ENCODE measurements at regions not wholly inside any gene's neighbourhood (a gene's known extent, or its start where the extent isn't known, plus 50 kb on each side); places are given as distances from the start of the nearest gene placed in this dataset.
"Not testable (repeated sequence)": the region's sequence is repeated elsewhere in the genome, so short reads cannot be mapped to it uniquely, and the experiment has no call there.

DNA sequence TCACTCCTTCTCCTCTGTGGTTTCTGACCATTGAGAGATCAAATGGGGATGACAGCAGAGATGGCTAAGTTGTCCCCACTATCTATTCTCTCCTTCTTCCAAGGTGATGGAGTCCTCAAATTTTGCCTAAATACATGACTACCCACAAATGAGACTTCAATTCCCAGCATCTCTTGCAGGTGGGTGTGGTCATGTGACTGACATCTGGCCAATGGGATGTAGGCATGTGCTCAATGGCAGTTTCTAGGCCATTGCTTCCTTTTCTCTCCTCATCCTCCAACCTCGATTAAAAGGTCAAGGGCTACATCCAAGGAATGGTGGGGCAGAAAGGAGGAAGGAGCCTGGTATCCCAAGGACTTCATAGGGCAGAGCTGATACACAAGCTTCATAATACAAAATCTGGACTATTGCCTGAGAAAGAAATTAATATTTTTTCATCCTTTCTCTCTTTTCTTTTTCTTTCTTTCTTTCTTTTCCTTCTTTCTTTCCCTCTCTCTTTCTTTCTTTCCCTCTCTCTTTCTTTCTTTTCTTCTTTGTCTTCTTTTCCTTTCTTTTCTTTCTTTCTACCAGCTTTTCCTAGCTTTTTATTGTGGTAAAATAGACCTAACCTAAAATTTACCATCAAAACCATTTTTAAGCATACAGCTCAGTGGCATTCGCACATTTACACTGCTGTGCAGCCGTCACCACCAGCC is 100.9 kb upstream of the PRB2 start:
- H3K4me3 ChIP-seq = no peak overlapping the region
- no peak overlapping the region for H3K9ac ChIP-seq (ENCODE audit: insufficient read length)
- no peak for TF ChIP-seq FOXP2 (optimal IDR thresholded peaks at IDR 0.05; ENCODE audit: control extremely low read depth, extremely low read length, insufficient read depth)
- DNase-seq (ENCODE audit: low read depth, low spot score) = no peak
- no peaks in the 10 kb centered on the region for H3K36me3 ChIP-seq (ENCODE audit: insufficient read depth, low read length)
- no peaks in the 10 kb centered on the region for H3K9me3 ChIP-seq (ENCODE audit: low read depth, low read length)
- H3K27ac ChIP-seq = no peak overlapping the region

DNA sequence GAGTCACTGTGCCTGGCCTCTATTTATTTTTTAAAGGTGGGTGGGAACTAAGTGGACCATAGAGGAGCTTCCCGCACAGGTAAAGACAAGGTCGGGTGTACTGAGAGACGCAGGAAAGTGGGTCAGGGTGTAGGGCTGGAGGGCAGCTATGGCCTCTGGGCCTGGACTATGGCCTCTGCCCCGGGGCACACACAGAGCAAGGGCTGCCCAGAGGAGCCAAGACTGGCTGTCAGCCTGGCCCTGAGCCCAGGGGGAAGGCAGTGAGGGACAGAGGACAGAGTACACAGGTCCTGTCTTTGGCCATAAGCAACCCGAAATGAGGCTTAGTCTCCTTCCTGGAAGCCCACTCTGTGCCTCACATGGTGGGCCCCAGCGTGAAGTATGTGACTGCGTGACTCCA is 102.1 kb upstream of the PRB2 start:
- no peaks in the 10 kb centered on the region for H3K36me3 ChIP-seq (ENCODE audit: insufficient read depth, low read length)
- no peaks in the 10 kb centered on the region for H3K9me3 ChIP-seq (ENCODE audit: low read depth, low read length)
- no peak overlapping the region for H3K27ac ChIP-seq
- DNase-seq (ENCODE audit: low read depth, low spot score) = no peak
- TF ChIP-seq EZH2 (IDR thresholded peaks at IDR 0.05) (no peak), POLR2AphosphoS5 (IDR thresholded peaks at IDR 0.05; ENCODE audit: borderline replicate concordance, low read depth, low read length) (no peak), FOXP2 (optimal IDR thresholded peaks at IDR 0.05; ENCODE audit: control extremely low read depth, extremely low read length, insufficient read depth) (no peak)
- no peak overlapping the region for H3K9ac ChIP-seq (ENCODE audit: insufficient read length)
- no peak overlapping the region for H3K4me3 ChIP-seq

DNA sequence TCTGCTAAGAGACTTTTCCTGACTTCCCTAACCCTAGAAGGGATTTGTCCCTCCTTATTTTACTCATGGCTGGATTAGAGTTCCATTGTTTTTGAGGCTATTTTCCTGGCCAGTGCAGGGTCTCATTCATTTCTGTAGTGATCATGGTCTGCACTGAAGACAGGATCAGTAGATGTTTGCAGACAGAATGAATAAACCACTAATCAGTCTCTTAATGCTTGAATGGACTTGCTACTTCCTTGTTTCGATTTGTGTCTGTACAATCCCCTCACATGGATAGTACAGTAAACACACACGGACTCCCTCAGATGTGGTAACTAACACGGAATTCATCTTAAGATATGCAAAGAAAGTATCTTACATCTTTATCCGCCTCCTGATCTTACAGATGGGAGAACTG is 102.6 kb upstream of the PRB2 start:
- no peaks in the 10 kb centered on the region for H3K9me3 ChIP-seq (ENCODE audit: low read depth, low read length)
- no peak overlapping the region for H3K4me3 ChIP-seq
- no peak overlapping the region for H3K9ac ChIP-seq (ENCODE audit: insufficient read length)
- TF ChIP-seq FOXP2 (optimal IDR thresholded peaks at IDR 0.05; ENCODE audit: control extremely low read depth, extremely low read length, insufficient read depth) (no peak), POLR2AphosphoS5 (IDR thresholded peaks at IDR 0.05; ENCODE audit: borderline replicate concordance, low read depth, low read length) (no peak), EZH2 (IDR thresholded peaks at IDR 0.05) (no peak)
- H3K36me3 ChIP-seq (ENCODE audit: insufficient read depth, low read length) = no peaks in the 10 kb centered on the region
- DNase-seq (ENCODE audit: low read depth, low spot score) = no peak
- H3K27ac ChIP-seq = no peak overlapping the region

GRCh38 chr12:11498574-11498973 is 103.2 kb upstream of the PRB2 start:
- H3K27ac ChIP-seq; H3K9ac ChIP-seq (ENCODE audit: insufficient read length); DNase-seq (ENCODE audit: low read depth, low spot score); H3K9me3 ChIP-seq (ENCODE audit: low read depth, low read length); H3K4me3 ChIP-seq; H3K36me3 ChIP-seq (ENCODE audit: insufficient read depth, low read length): not testable (repeated sequence)

DNA sequence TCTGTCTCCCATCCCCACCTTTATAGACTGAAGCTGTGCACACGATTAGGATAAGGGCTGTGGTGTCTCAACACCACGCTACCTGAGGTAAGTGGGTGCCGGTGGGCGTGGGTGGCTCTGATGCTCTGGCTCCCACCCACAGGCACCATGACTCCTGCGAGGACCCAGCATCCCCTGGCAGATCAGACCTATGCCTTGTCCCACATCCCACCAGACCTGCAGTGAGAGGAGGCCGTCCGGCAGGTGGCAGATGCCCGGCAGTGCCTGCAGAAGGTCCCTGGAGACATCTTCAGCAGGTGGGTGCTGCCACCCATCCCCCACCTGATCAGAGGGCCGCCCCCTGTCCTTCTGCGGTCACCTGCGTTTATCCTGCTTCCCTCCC is 104.4 kb upstream of the PRB2 start:
- no peaks in the 10 kb centered on the region for H3K36me3 ChIP-seq (ENCODE audit: insufficient read depth, low read length)
- no peak overlapping the region for H3K4me3 ChIP-seq
- H3K9me3 ChIP-seq (ENCODE audit: low read depth, low read length) = no peaks in the 10 kb centered on the region
- no peak for TF ChIP-seq FOXP2 (optimal IDR thresholded peaks at IDR 0.05; ENCODE audit: control extremely low read depth, extremely low read length, insufficient read depth)
- TF ChIP-seq POLR2AphosphoS5 (IDR thresholded peaks at IDR 0.05; ENCODE audit: borderline replicate concordance, low read depth, low read length) = no peak
- no peak for TF ChIP-seq EZH2 (IDR thresholded peaks at IDR 0.05)
- no peak overlapping the region for H3K27ac ChIP-seq
- DNase-seq (ENCODE audit: low read depth, low spot score) = no peak
- H3K9ac ChIP-seq (ENCODE audit: insufficient read length) = no peak overlapping the region

DNA sequence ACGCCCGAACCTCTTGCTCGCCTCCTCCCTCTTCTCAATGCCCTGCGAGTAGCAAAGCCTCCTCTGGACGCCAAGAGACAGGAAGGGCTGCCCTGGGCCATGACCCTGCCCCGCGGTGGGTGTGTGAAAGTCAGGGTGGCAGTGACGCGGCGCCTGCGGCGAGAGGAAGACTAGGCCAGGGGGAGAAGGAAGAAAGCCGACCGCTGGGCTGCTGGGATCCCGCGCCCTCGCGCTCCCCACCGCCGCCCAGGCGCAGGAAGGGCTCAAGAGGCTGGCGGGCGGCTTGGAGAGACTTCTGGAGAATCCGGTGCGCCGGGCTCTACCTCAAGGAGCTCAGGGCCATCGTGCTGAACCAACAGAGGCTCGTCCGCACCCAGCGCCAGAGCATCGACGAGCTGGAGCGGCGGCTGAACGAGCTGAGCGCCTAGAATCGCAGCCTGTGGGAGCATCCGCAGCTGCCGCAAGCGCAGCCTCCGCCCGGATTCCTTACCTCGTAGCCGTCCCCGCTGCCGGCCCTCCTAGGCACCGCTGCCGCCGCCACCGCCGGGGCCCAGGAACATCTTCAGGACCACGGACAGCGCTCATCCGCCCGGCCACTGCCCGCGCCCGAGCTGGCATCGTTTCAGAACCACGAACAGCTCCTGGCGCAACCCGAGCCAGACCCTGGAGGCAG is 105.0 kb upstream of the PRB2 start:
- H3K9ac ChIP-seq (ENCODE audit: insufficient read length) = no peak overlapping the region
- H3K36me3 ChIP-seq (ENCODE audit: insufficient read depth, low read length) = no peaks in the 10 kb centered on the region
- no peak for DNase-seq (ENCODE audit: low read depth, low spot score)
- no peak overlapping the region for H3K27ac ChIP-seq
- TF ChIP-seq POLR2AphosphoS5 (IDR thresholded peaks at IDR 0.05; ENCODE audit: borderline replicate concordance, low read depth, low read length) = no peak
- TF ChIP-seq FOXP2 (optimal IDR thresholded peaks at IDR 0.05; ENCODE audit: control extremely low read depth, extremely low read length, insufficient read depth) = no peak
- H3K9me3 ChIP-seq (ENCODE audit: low read depth, low read length) = no peaks in the 10 kb centered on the region
- no peak overlapping the region for H3K4me3 ChIP-seq

GRCh38 chr12:11500861-11501230 is 105.5 kb upstream of the PRB2 start:
- DNase-seq (ENCODE audit: low read depth, low spot score) = no peak
- no peak overlapping the region for H3K9ac ChIP-seq (ENCODE audit: insufficient read length)
- TF ChIP-seq POLR2AphosphoS5 (IDR thresholded peaks at IDR 0.05; ENCODE audit: borderline replicate concordance, low read depth, low read length) = no peak
- TF ChIP-seq EZH2 (IDR thresholded peaks at IDR 0.05) = no peak
- TF ChIP-seq FOXP2 (optimal IDR thresholded peaks at IDR 0.05; ENCODE audit: control extremely low read depth, extremely low read length, insufficient read depth) = no peak
- no peaks in the 10 kb centered on the region for H3K9me3 ChIP-seq (ENCODE audit: low read depth, low read length)
- no peak overlapping the region for H3K27ac ChIP-seq
- H3K36me3 ChIP-seq (ENCODE audit: insufficient read depth, low read length) = no peaks in the 10 kb centered on the region
- H3K4me3 ChIP-seq = no peak overlapping the region

DNA sequence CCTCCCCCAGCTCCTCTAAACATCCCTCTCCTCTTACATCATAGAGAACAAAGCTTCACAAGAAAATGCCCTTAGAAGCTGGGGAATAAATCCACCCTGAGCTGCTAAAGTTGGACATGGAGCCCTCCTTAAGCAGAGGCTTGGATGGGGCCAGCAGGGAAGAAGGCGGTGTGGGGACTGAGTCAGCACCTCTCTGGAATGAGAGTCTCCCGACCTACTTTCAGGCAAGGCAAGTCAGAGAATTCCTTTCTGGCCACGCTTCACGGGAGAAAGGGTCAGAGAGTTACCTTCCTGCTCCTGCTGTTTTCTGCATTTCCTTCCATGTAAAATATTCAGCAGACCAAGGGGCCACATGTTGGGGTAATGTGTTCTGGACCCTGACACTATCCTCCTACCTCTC is 113.3 kb upstream of the PRB2 start:
- Histone ChIP-seq H3K4me3 (no peak overlapping the region), H3K36me3 (ENCODE audit: insufficient read depth, low read length) (no peaks in the 10 kb centered on the region), H3K9ac (ENCODE audit: insufficient read length) (no peak overlapping the region), H3K9me3 (ENCODE audit: low read depth, low read length) (no peaks in the 10 kb centered on the region), H3K27ac (no peak overlapping the region)
- no peak for DNase-seq (ENCODE audit: low read depth, low spot score)
- TF ChIP-seq POLR2AphosphoS5 (IDR thresholded peaks at IDR 0.05; ENCODE audit: borderline replicate concordance, low read depth, low read length) (no peak), EZH2 (IDR thresholded peaks at IDR 0.05) (no peak), FOXP2 (optimal IDR thresholded peaks at IDR 0.05; ENCODE audit: control extremely low read depth, extremely low read length, insufficient read depth) (no peak)

DNA sequence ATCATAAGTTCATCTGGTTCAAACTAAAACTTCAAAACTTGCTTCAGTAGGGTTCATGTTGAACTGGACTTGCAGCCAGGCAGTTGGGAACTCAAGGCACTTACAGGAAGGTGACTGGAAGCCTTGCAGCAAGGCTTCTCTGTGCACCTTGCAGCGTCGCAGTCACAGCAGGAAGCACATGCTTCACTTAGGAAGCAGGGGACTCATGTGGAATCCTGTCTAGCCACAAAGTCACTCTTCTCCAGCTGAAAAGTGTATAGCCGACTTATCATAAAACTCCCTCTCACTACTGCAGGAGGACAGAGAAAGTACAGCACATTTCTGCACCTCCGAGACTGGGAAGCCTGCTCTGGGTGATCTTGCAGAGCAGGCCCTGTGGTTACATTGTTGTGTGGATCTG is 114.0 kb upstream of the PRB2 start:
- TF ChIP-seq POLR2AphosphoS5 (IDR thresholded peaks at IDR 0.05; ENCODE audit: borderline replicate concordance, low read depth, low read length) (no peak), EZH2 (IDR thresholded peaks at IDR 0.05) (no peak), FOXP2 (optimal IDR thresholded peaks at IDR 0.05; ENCODE audit: control extremely low read depth, extremely low read length, insufficient read depth) (no peak)
- no peaks in the 10 kb centered on the region for H3K36me3 ChIP-seq (ENCODE audit: insufficient read depth, low read length)

More for the DNA sequence above, 114.0 kb upstream of the PRB2 start:
- H3K4me3 ChIP-seq = no peak overlapping the region
- no peaks in the 10 kb centered on the region for H3K9me3 ChIP-seq (ENCODE audit: low read depth, low read length)
- DNase-seq (ENCODE audit: low read depth, low spot score) = no peak
- no peak overlapping the region for H3K27ac ChIP-seq
- H3K9ac ChIP-seq (ENCODE audit: insufficient read length) = no peak overlapping the region
